Keratinocyte (primary cell): ENCODE measurements at regions not wholly inside any gene's neighbourhood (a gene's known extent, or its start where the extent isn't known, plus 50 kb on each side); places are given as distances from the start of the nearest gene placed in this dataset.

Source experiments
- EZH2 ChIP-seq: IDR thresholded peaks from one replicate; pipeline ENCODE4 v1.6.1; 2012; ENCODE audit warnings: inconsistent platforms, mild to moderate bottlenecking, low read length, moderate library complexity
- TF ChIP-seq, protein P1 (sequence below), 3 experiments: IDR thresholded peaks in 1 of 3; conservative IDR thresholded peaks in 1 of 3; optimal IDR thresholded peaks in 1 of 3; 2 replicates in 2 of 3; 3 replicates in 1 of 3; pipeline versions ENCODE3 to v1.5.1; 2011; ENCODE audit warnings: low read length in 3 of 3, mild to moderate bottlenecking in 3 of 3, moderate library complexity in 2 of 3, control low read depth in 1 of 3, inconsistent platforms in 1 of 3; ENCODE audit not compliant: insufficient read depth in 2 of 3; ENCODE audit errors: extremely low read depth in 1 of 3

GRCh38 chr7:69440976-69441375 is 157.3 kb upstream of the AUTS2 start:
- TF ChIP-seq, protein P1, sequence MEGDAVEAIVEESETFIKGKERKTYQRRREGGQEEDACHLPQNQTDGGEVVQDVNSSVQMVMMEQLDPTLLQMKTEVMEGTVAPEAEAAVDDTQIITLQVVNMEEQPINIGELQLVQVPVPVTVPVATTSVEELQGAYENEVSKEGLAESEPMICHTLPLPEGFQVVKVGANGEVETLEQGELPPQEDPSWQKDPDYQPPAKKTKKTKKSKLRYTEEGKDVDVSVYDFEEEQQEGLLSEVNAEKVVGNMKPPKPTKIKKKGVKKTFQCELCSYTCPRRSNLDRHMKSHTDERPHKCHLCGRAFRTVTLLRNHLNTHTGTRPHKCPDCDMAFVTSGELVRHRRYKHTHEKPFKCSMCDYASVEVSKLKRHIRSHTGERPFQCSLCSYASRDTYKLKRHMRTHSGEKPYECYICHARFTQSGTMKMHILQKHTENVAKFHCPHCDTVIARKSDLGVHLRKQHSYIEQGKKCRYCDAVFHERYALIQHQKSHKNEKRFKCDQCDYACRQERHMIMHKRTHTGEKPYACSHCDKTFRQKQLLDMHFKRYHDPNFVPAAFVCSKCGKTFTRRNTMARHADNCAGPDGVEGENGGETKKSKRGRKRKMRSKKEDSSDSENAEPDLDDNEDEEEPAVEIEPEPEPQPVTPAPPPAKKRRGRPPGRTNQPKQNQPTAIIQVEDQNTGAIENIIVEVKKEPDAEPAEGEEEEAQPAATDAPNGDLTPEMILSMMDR (optimal IDR thresholded peaks at IDR 0.05 in 1 of 3, IDR thresholded peaks at IDR 0.05 in 1 of 3, conservative IDR thresholded peaks at IDR 0.05 in 1 of 3; ENCODE audit: extremely low read depth in 1 of 3, insufficient read depth in 2 of 3, low read length in 3 of 3) = no peak
- TF ChIP-seq EZH2 = no peak
